Body of pancreas (tissue), 4 donors: ENCODE measurements at regions not wholly inside any gene's neighbourhood (a gene's known extent, or its start where the extent isn't known, plus 50 kb on each side); places are given as distances from the start of the nearest gene placed in this dataset.

ENCODE experiments used
- ATAC-seq: fragments of 150-250 bp; one replicate; pipeline ENCODE4 v1.9.1; 2016
- DNase-seq, 4 donors: peaks; one replicate each; pipeline ENCODE4 v3.0.0-alpha.2; 2019
- H3K27ac ChIP-seq, 4 donors: fragments of 200-600 bp; sonication (generic); 1 replicate in 3 of 4; 2 replicates in 1 of 4; pipeline versions ENCODE4 v1.5.1 to v1.6.1; 2016 to 2019; ENCODE audit warnings: mild to moderate bottlenecking in 1 of 4, mixed read lengths in 1 of 4, moderate library complexity in 1 of 4
- H3K27me3 ChIP-seq, 2 donors: fragments of 200-600 bp; sonication (generic); one replicate each; pipeline ENCODE4 v1.6.0; 2016; ENCODE audit warnings: mild to moderate bottlenecking in 1 of 2
- H3K36me3 ChIP-seq, 2 donors: fragments of 200-600 bp; sonication (generic); replicated peaks in 1 of 2; 2 replicates each; pipeline ENCODE4 v1.5.1; 2016; ENCODE audit warnings: low read depth in 2 of 2; ENCODE audit not compliant: insufficient read depth in 1 of 2
- H3K4me1 ChIP-seq: fragments of 200-600 bp; sonication (generic); one replicate; pipeline ENCODE4 v1.6.0; 2016
- H3K4me3 ChIP-seq, 2 donors: fragments of 200-600 bp; sonication (generic); 1 replicate in 1 of 2; 2 replicates in 1 of 2; pipeline ENCODE4 v1.5.1; 2016 to 2019
- H3K9me3 ChIP-seq, 3 donors: fragments of 200-600 bp; sonication (generic); 1 replicate in 2 of 3; 2 replicates in 1 of 3; pipeline ENCODE4 v1.5.1; 2016
- POLR2A ChIP-seq, 3 donors: fragments of 450-650 bp; IDR thresholded peaks; one replicate each; pipeline ENCODE4 v1.6.1; 2016; ENCODE audit warnings: antibody characterized with exemption in 3 of 3, mild to moderate bottlenecking in 2 of 3
- WGBS, 2 donors: methylation state at CpG; one replicate each; pipeline ENCODE4 v1.1.5; 2017; 5-methylcytosine and 5-hydroxymethylcytosine counted together
- intact Hi-C: fragments of 100-400 bp; cut with DNase I; formaldehyde crosslinking; loops from one replicate; pipeline ENCODE4 v1.15.1; 2023
- TF ChIP-seq, protein P1 (sequence below), 7 experiments: fragments of 450-650 bp in 4 of 7; fragments of 200-600 bp in 3 of 7; sonication (generic) in 3 of 7; IDR thresholded peaks; one replicate each; pipeline ENCODE4 v1.5.1; 2016 to 2019; ENCODE audit warnings: antibody characterized with exemption in 7 of 7

DNA sequence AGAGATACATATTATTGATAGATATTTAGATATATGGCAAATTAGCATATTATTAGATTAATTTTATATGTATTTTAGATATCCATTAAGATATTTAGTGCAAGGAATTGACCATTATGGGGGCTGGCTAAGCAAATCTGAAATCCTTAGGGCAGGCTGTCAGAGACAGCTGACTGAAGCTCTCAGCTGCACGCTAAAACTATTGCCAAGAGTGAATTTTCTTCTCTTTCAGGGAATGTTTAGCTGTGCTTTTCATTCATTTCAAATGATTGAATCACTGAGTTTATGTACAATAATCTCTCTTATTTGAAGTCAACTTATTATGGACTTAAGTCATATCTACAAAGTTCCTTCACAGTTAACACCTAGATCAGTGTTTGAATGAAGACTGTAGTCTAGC is 566.5 kb downstream of the LRFN5 start:
- no peaks in the 10 kb centered on the region for H3K9me3 ChIP-seq
- no peak overlapping the region for H3K27ac ChIP-seq
- intact Hi-C loops = no loop called here
- no peaks in the 10 kb centered on the region for H3K27me3 ChIP-seq
- H3K4me1 ChIP-seq = no peaks in the 10 kb centered on the region
- H3K4me3 ChIP-seq = no peak overlapping the region
- no peaks in the 10 kb centered on the region for H3K36me3 ChIP-seq
- ATAC-seq (no peak), DNase-seq (no peak)
- TF ChIP-seq, protein P1, sequence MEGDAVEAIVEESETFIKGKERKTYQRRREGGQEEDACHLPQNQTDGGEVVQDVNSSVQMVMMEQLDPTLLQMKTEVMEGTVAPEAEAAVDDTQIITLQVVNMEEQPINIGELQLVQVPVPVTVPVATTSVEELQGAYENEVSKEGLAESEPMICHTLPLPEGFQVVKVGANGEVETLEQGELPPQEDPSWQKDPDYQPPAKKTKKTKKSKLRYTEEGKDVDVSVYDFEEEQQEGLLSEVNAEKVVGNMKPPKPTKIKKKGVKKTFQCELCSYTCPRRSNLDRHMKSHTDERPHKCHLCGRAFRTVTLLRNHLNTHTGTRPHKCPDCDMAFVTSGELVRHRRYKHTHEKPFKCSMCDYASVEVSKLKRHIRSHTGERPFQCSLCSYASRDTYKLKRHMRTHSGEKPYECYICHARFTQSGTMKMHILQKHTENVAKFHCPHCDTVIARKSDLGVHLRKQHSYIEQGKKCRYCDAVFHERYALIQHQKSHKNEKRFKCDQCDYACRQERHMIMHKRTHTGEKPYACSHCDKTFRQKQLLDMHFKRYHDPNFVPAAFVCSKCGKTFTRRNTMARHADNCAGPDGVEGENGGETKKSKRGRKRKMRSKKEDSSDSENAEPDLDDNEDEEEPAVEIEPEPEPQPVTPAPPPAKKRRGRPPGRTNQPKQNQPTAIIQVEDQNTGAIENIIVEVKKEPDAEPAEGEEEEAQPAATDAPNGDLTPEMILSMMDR (IDR thresholded peaks at IDR 0.05) = no peak
- TF ChIP-seq POLR2A (IDR thresholded peaks at IDR 0.05) = no peak
- 77 to 85% methylated on average over 1 of the region's 1 CpG for WGBS, 2 donors

DNA sequence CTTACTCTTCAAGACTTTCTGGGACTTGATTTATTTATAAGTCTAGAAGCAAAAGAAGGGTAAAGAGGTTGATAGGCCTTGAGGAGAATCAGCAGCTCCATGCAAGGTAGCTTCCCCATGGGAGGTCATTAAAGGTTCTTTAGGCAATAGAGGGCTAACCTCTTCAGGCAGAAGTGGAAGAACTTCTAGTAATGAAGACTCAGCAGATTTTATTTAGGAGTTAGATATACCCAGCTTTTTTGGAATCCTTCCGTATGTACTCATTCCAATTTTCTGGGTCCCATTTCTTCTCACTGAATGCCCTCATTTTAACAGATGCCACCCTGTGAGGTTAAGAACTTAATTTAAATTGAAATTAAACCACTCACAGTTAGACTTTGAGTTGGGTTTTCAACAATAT is 565.6 kb downstream of the LRFN5 start:
- WGBS, 2 donors = 74 to 81% methylated on average over 1 of the region's 1 CpG

DNA sequence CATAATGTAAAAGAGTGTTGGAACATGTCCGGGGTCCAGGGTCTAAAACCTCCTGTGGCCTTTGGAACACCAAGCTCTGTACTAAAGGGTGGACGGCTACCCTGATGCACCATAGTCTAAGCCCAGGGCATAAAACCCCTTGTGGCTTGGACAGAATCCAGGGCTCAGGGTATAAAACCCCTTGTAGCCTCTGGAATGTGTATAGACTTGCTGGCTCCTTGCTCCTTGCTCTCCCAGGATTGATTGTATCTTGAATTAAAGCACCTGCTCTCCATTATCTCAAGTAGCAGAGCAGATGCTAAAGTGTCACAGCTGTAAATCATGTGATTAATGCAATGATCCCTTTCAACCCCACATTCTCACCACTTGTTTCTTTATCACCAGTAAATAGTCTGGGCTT is 556.5 kb downstream of the LRFN5 start:
- no peak overlapping the region for H3K4me3 ChIP-seq
- TF ChIP-seq, protein P1 (IDR thresholded peaks at IDR 0.05) = no peak
- no peak for TF ChIP-seq POLR2A (IDR thresholded peaks at IDR 0.05)
- 60 to 83% methylated on average over 2 of the region's 2 CpGs for WGBS, 2 donors
- intact Hi-C loops = no loop called here
- H3K27ac ChIP-seq = no peak overlapping the region
- no peaks in the 10 kb centered on the region for H3K9me3 ChIP-seq
- ATAC-seq (no peak), DNase-seq (no peak)
- H3K4me1 ChIP-seq = no peaks in the 10 kb centered on the region
- no peaks in the 10 kb centered on the region for H3K36me3 ChIP-seq
- H3K27me3 ChIP-seq = no peaks in the 10 kb centered on the region

More for the DNA sequence above, 565.6 kb downstream of the LRFN5 start:
- no peak for TF ChIP-seq POLR2A (IDR thresholded peaks at IDR 0.05)
- intact Hi-C loops = no loop called here
- H3K4me3 ChIP-seq = no peak overlapping the region
- no peak overlapping the region for H3K27ac ChIP-seq
- DNase-seq = no peak
- no peaks in the 10 kb centered on the region for H3K4me1 ChIP-seq
- H3K9me3 ChIP-seq = no peaks in the 10 kb centered on the region
- no peaks in the 10 kb centered on the region for H3K27me3 ChIP-seq
- no peak for ATAC-seq
- no peaks in the 10 kb centered on the region for H3K36me3 ChIP-seq

DNA sequence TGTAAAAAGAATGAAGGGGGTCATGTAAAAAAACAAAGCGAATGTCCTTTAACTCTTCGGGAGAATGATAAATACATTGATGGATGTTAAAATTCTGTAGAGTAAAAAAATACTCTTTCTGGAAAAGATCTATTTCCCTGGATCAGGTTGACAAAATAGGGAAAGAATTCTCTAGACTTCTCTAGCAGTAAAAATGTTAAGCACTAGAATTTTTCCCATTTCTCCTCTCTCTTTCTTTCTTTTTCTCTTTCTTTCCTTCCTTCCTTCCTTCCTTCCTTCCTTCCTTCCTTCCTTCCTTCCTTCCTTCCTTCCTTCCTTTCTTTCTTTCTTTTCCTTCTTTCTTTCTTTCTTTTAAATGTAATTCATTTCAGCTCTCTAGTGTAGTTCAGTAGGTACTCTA is 552.5 kb downstream of the LRFN5 start:
- TF ChIP-seq, protein P1 (IDR thresholded peaks at IDR 0.05) = no peak
- no peak for TF ChIP-seq POLR2A (IDR thresholded peaks at IDR 0.05)
- Histone ChIP-seq H3K4me1 (no peaks in the 10 kb centered on the region), H3K36me3 (no peaks in the 10 kb centered on the region), H3K4me3 (no peak overlapping the region), H3K27me3 (no peaks in the 10 kb centered on the region), H3K27ac (no peak overlapping the region), H3K9me3 (no peaks in the 10 kb centered on the region)
- no peak for DNase-seq
- no peak for ATAC-seq
- WGBS, 2 donors = 65 to 80% methylated on average over 2 of the region's 2 CpGs
- intact Hi-C loops = no loop called here

DNA sequence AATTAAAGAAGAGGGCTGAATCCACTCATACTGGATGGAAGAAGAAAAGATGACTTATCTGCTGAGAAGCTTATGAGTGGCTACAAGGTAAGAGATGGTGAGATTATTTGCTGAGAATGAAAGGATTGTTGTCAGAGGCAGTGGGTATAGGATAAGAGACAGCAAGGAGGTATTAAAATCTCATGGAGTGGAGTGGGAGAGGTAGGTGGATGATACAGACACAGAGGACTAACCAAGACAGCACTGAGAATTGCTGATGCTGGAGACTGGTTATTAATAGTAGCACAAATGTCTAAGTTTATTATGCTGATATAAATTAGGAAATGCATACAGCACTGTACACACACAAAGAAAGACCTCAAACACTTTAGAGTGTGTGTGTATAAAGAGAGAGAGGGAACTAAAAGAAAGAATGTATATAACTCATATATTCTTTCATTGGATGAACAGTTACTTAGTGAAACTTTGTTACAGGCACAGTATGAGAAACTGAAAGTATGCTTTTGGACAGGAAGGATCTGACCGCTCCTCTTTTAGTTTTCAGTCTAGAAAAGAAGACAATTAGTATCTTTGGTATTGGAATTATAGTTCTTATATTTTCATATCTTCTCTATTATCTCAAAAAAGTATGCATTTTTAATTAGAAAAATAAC is 543.1 kb downstream of the LRFN5 start:
- no peak overlapping the region for H3K4me3 ChIP-seq
- no peak for DNase-seq
- TF ChIP-seq, protein P1 (IDR thresholded peaks at IDR 0.05) = no peak
- TF ChIP-seq POLR2A (IDR thresholded peaks at IDR 0.05) = no peak
- no peak overlapping the region for H3K27ac ChIP-seq
- no peaks in the 10 kb centered on the region for H3K36me3 ChIP-seq
- H3K4me1 ChIP-seq = no peaks in the 10 kb centered on the region
- no peak for ATAC-seq
- WGBS, 2 donors = 89 to 93% methylated on average over 1 of the region's 1 CpG
- no peaks in the 10 kb centered on the region for H3K9me3 ChIP-seq
- no peaks in the 10 kb centered on the region for H3K27me3 ChIP-seq
- intact Hi-C loops = no loop called here
